GM12872 (cell line): ENCODE measurements at regions not wholly inside any gene's neighbourhood (a gene's known extent, or its start where the extent isn't known, plus 50 kb on each side); places are given as distances from the start of the nearest gene placed in this dataset.

ENCODE experiments used
- CTCF ChIP-seq: IDR thresholded peaks from 3 replicates; pipeline ENCODE4 v1.5.1; 2011; ENCODE audit warnings: low read depth, mild to moderate bottlenecking, low read length, moderate library complexity; ENCODE audit not compliant: insufficient read depth

GRCh38 chr15:70226337-70226980, 128.7 kb upstream of the TLE3 start:
- no peak for TF ChIP-seq CTCF

DNA sequence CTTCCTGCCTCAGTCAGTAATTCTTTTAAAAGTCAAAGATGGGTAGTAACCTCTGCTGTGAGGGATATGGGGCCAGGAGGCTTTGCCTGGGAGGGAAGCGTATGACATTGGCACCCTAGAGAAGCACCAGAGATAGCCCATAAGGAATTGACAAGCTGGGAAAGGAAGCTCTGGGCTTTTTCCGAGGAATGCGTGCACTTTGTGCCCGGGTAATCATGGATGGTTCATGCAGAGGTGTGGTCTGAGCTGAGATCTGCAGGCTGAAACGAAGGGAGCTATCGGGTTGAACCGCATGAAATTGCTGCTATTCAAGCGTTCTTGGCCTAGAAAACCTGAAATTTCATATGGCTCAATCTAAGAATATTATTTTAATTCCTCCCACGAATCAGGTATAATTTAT, 127.7 kb upstream of the TLE3 start:
- TF ChIP-seq CTCF: no peak

DNA sequence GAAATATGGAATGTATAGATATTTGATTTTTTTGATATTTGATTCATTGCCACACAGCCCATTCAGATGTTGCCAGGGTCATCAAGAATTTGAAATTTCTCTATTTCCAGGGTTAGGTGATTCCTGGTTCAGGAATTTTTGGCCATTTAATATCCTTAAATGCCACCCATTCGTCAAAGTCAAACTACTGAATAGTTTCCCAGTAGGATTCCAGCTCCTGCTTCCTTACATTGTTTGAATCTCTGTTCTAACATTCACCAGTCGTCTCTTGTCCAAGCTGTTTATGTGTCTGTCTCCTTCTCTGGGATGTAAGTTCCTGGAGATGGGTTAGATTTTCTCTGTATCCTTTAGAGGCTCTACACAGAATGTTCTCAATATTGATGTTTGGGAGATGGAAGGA, 124.9 kb upstream of the TLE3 start:
- TF ChIP-seq CTCF: no peak

DNA sequence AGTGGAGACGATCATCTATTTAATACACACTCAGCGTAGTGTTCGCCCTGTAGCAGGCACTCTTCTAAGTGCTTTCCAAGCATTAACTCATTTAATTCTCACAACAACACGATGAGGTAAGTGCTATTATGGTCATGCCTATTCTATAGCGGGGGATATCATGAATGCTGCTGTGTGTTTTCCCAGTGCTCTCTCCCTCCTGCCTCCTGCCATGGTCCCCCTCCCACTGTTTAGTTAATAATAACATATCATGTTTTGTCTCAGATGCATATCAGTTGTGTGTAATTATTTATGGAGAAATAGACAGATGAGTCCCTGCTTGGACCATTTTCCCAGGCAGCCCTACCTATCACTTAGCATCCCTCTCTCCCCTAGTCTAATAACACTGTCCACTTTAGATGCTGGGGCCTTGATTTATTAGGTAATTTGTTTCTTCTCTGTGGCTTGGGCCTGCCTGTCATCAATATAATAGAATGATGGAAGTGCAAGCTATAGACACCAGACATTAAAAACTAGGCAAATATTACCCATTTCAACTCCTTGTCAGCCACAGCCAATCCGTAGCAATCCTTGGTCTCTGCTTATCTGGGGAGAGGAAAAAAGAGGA, 122.9 kb upstream of the TLE3 start:
- no peak for TF ChIP-seq CTCF

DNA sequence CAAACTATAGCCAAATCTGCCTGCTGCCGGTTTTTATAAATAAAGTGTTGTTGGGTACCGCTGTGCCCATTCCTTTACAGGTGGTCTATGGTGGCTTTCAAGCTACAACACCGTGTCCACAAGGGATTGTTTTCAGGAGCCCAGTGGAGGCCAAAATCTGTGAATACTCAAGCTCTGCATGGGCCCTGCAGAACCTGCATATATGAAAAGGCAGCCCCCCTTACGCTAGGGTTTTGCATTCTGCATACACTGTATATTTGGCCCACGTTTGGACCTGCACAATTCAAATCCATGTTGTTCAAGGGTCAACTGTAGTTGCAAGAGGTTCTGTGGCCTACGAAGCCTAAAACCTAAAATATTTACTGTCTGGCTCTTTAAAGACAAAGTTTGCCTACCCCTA, 122.2 kb upstream of the TLE3 start:
- no peak for TF ChIP-seq CTCF

- TF ChIP-seq CTCF: no peak
Observed at GRCh38 chr15:70219256-70219895, 121.7 kb upstream of the TLE3 start.

DNA sequence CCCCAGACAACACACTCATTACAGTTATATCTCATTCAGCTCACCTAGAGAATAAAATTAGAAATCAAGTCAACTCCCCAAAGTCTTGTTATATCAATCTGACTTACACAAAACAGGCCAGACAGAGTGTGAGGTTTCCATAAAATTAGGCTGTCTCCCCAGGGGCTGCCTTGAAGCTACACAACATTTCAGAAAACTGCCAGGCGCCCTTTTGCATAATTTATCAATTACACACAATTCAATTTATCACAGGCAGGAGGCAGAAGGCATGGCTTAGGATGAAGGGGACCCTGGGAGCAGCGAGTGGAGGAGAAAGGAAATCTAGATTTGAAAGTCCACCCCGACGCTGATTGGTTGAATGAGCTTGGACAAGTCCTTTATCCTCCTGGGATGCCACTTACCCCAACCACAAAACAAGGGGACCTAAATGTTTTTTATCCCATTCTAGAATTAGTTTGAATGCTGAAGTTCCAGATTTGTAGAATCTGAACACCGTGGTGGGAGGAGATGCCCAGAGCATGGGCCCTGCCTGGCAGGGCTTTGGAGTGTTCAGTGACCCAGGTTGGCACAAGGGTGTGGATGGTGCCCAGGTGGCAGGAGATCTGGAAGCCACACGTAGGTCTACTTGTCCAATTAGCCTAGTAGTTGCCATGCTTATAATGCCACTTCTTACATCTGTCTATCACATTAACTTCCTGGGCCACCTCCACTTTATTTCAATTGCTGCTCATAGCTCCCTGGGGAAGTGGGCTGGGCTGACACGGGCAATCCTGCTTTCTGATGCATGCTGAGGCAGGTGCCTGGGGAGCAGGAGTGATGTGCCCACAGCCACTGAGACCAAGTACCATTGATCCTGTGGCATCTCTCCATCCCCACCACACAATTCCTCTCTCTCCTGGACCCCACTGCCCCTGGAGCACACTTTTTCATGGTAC, 119.8 kb upstream of the TLE3 start:
- no peak for TF ChIP-seq CTCF
